GM10248 (cell line): ENCODE measurements at regions not wholly inside any gene's neighbourhood (a gene's known extent, or its start where the extent isn't known, plus 50 kb on each side); places are given as distances from the start of the nearest gene placed in this dataset.

Source experiments
- CTCF ChIA-PET: fragments of 300-600 bp; sonication (Branson Sonifier 250); formaldehyde crosslinking; extraction: SDS; loops from one replicate; lab custom pipeline; 2021; ENCODE audit warnings: antibody characterized with exemption; lab: Yijun Ruan, JAX
- POLR2A ChIA-PET: fragments of 350-650 bp; sonication (Branson Sonifier 250); formaldehyde crosslinking; extraction: SDS; loops from one replicate; lab custom pipeline; 2020; ENCODE audit warnings: antibody characterized with exemption; lab: Yijun Ruan, JAX
- DNase-seq: peaks from one replicate; pipeline ENCODE4 v3.0.0; 2012; ENCODE audit errors: extremely low spot score
- CTCF ChIP-seq: IDR thresholded peaks from 2 replicates; pipeline ENCODE4 v1.5.1; 2012; ENCODE audit warnings: mild to moderate bottlenecking, low read depth; ENCODE audit errors: extremely low read depth, missing control alignments, control extremely low read depth

DNA sequence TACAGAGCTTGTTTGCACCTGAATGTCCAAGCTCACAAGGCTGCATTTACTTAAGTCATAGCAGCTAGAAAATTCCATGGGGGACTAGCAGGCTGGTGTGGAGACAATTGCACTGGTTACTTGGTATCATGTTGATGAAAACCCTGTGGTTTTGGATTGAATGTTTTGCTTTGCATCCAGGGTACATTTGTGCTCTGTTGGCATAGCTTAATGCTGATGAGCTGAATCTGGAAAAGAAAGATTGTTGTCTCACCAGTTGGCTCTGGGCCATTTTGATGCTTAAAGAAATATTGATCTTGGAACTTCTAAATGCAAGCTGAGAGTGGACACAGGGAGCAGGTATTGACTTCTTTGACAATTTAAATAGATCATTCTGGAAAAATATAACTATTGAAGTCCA, 122.5 kb upstream of the MBL2 start:
- POLR2A ChIA-PET, result no interaction called here
- no peak for TF ChIP-seq CTCF
- CTCF ChIA-PET, result interaction anchor here (1.0 to 1.4 kb wide), 3 partner anchors 10 to 19 kb away, joined by 3 to 5 read pairs (median 3); no protein-coding TSS in a partner anchor
- DNase-seq, result no peak

DNA sequence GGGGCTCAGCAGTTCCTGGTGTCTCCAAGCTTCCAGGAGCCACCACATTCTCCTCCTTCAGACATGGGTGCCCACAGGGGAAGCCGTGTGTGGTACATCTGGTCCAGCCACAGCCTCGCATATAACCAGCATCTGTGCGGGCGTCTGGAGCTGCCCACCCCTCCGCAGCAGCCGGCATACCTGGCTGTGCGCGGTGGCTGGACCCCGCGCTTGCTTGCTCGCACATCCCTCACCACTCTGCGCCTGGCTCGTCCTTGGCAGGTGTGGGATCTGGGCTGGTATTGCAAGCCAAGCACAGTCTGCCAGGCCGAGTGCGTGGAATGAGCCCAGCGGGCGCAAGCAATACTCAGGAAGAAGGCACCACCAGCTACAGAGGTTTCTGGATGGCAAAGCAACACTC, 117.7 kb upstream of the MBL2 start:
- no peak for DNase-seq
- TF ChIP-seq CTCF, result no peak
- ChIA-PET CTCF (interaction anchor here (1.5 kb wide), 1 partner anchor 14 kb away, joined by 3 read pairs; no protein-coding TSS in a partner anchor), POLR2A (no interaction called here)

DNA sequence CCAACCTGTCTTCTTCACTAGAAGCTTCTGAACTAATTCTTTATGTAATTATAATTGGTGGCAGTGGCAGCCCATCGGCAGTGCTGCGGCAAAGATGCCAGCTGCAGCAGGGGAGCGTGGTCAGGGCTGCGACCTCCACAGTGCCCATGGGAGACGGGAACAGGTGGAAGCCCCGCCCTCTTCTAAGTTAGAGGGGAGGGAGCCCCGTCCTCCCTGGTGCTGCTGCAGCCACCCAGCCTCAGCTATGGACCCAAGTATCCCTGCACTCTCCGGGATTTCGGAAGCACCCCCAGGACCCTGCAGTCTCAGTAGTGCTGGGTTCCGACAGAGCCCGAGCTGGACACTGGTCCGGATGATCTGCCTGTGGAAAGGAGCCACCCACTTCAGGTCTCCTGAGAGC, 117.0 kb upstream of the MBL2 start:
- CTCF ChIA-PET, result interaction anchor here (1.5 kb wide), 1 partner anchor 15 kb away, joined by 3 read pairs; no protein-coding TSS in a partner anchor
- no peak for TF ChIP-seq CTCF

DNA sequence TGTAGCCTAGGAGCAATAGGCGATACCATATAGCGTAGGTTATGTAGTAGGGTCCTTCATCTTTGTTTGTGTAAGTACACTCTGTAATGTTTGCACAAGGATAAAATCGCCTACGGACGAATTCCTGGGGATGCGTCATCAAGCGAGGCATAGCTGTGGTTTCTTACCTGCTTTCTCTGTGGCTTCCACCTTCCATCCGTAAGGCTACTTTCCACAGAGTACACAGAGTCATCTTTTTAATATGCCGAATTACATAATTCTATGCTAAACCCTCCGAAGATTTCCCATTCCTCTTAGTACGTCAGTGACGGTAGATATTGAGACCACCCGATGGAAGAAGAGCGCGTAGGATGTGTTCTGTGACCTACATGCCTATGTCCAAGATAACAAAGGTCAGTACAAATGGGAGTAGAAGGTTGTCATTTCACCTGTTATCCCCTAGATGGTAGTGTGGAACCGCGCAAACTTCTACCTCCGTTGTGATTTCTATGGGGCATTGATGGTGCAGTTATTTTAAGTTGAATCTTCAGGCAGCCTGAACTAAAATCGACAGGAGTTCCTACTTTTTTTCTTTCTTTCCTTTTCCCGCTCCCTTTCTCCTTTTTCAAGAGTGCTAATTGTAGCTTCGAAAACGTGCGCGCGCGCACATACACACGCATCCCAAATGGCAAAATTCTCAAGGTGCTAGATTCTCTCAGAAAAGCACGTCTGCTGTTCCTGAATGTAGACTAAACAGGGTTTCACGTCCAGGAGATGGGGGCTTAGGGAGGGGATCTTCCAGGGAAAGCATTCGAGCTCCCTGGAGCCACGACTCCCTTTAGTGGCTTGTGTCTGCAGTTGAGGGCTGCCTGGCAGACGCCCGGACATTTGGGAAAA, 111.7 kb upstream of the MBL2 start:
- TF ChIP-seq CTCF, result peak; percentile 69
- DNase-seq, result peak; percentile 62

More for the DNA sequence above, 117.0 kb upstream of the MBL2 start:
- POLR2A ChIA-PET, result no interaction called here
- no peak for DNase-seq

GRCh38 chr10:52879091-52879807, 106.7 kb upstream of the MBL2 start:
- CTCF ChIA-PET, result interaction anchor here (1.1 kb wide), 1 partner anchor 73 kb away, joined by 3 read pairs; no protein-coding TSS in a partner anchor
- DNase-seq, result no peak
- POLR2A ChIA-PET, result no interaction called here
- no peak for TF ChIP-seq CTCF

More for the DNA sequence above, 111.7 kb upstream of the MBL2 start:
- ChIA-PET POLR2A (no interaction called here), CTCF (interaction anchor here (0.9 to 1.6 kb wide), 11 partner anchors 8 to 695 kb away, joined by 3 to 6 read pairs (median 3); no protein-coding TSS in a partner anchor)

DNA sequence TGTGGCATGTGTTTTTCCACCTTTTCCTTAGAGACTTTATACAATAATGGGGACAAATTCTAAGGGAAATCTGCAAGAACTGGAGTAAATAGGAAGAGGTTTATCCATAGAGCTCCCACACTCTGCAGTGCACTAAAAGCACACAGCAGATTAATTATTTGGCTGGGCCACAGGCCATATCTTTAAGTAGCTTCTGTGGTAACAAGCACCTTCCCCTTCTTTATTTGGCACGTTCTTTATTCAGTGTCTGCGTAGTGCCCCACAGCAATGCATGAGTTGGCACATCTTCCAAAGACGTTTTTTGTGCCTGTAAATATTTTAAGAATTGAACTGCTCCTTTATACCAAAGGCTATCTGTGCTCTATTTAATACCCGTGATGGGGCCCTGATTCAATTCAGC, 104.9 kb upstream of the MBL2 start:
- POLR2A ChIA-PET, result no interaction called here
- CTCF ChIA-PET, result no interaction called here
- TF ChIP-seq CTCF, result no peak
- no peak for DNase-seq
